EL (cell line): ENCODE measurements at regions not wholly inside any gene's neighbourhood (a gene's known extent, or its start where the extent isn't known, plus 50 kb on each side); places are given as distances from the start of the nearest gene placed in this dataset.

Source experiments
- DNase-seq: peaks from one replicate; pipeline ENCODE4 v3.0.0-alpha.2; 2016

- DNase-seq = no peak
Observed at GRCh38 chr2:52210611-52211010, 1178.7 kb upstream of the NRXN1 start.

GRCh38 chr2:52210161-52210560, 1178.2 kb upstream of the NRXN1 start:
- DNase-seq = no peak

GRCh38 chr2:52194342-52194741, 1162.4 kb upstream of the NRXN1 start:
- DNase-seq = no peak

GRCh38 chr2:52193804-52194203, 1161.9 kb upstream of the NRXN1 start:
- DNase-seq = no peak

GRCh38 chr2:52192656-52193055, 1160.7 kb upstream of the NRXN1 start:
- no peak for DNase-seq

GRCh38 chr2:52181080-52181479, 1149.1 kb upstream of the NRXN1 start:
- DNase-seq = no peak

GRCh38 chr2:52178845-52179244, 1146.9 kb upstream of the NRXN1 start:
- no peak for DNase-seq

- no peak for DNase-seq
Observed at GRCh38 chr2:52145005-52145404, 1113.1 kb upstream of the NRXN1 start.

GRCh38 chr2:52144590-52144989, 1112.7 kb upstream of the NRXN1 start:
- no peak for DNase-seq

GRCh38 chr2:52141076-52141475, 1109.1 kb upstream of the NRXN1 start:
- no peak for DNase-seq

- DNase-seq = no peak
Observed at GRCh38 chr2:52139241-52139640, 1107.3 kb upstream of the NRXN1 start.

- no peak for DNase-seq
Observed at GRCh38 chr2:52135235-52135634, 1103.3 kb upstream of the NRXN1 start.

- DNase-seq = no peak
Observed at GRCh38 chr2:52128081-52128480, 1096.1 kb upstream of the NRXN1 start.

GRCh38 chr2:52127527-52127926, 1095.6 kb upstream of the NRXN1 start:
- DNase-seq = no peak

GRCh38 chr2:52117299-52117698, 1085.4 kb upstream of the NRXN1 start:
- no peak for DNase-seq

- DNase-seq = no peak
Observed at GRCh38 chr2:52115750-52116149, 1083.8 kb upstream of the NRXN1 start.

- DNase-seq = no peak
Observed at GRCh38 chr2:52113338-52113737, 1081.4 kb upstream of the NRXN1 start.

GRCh38 chr2:52112141-52112540, 1080.2 kb upstream of the NRXN1 start:
- DNase-seq = no peak

- no peak for DNase-seq
Observed at GRCh38 chr2:52107124-52107523, 1075.2 kb upstream of the NRXN1 start.

- DNase-seq = no peak
Observed at GRCh38 chr2:52097071-52097470, 1065.1 kb upstream of the NRXN1 start.

GRCh38 chr2:52084759-52085158, 1052.8 kb upstream of the NRXN1 start:
- DNase-seq = no peak

GRCh38 chr2:52083214-52083613, 1051.3 kb upstream of the NRXN1 start:
- no peak for DNase-seq

GRCh38 chr2:52082646-52083045, 1050.7 kb upstream of the NRXN1 start:
- DNase-seq = no peak

GRCh38 chr2:52079602-52080001, 1047.7 kb upstream of the NRXN1 start:
- no peak for DNase-seq

- DNase-seq = no peak
Observed at GRCh38 chr2:52077159-52077558, 1045.2 kb upstream of the NRXN1 start.

- no peak for DNase-seq
Observed at GRCh38 chr2:52074130-52074719, 1042.3 kb upstream of the NRXN1 start.
